HL-60 (cell line): ENCODE measurements at regions not wholly inside any gene's neighbourhood (a gene's known extent, or its start where the extent isn't known, plus 50 kb on each side); places are given as distances from the start of the nearest gene placed in this dataset.

Experiments used
- DNase-seq, 2 experiments: peaks; one replicate each; pipeline ENCODE4 v3.0.0-alpha.2; 2010 to 2020; ENCODE audit warnings: low read depth in 1 of 2, low spot score in 1 of 2
- H3K27ac ChIP-seq: fragments of 250-450 bp; sonication (Bioruptor Pico); replicated peaks from 2 replicates; pipeline ENCODE4 v1.5.1; 2020; ENCODE audit warnings: mild to moderate bottlenecking, moderate library complexity
- H3K27me3 ChIP-seq: fragments of 250-450 bp; sonication (Bioruptor Pico); 2 replicates; pipeline ENCODE4 v1.5.1; 2021; ENCODE audit warnings: mild to moderate bottlenecking, moderate library complexity; ENCODE audit not compliant: insufficient read depth, poor library complexity, severe bottlenecking
- H3K4me3 ChIP-seq: replicated peaks from 2 replicates; pipeline ENCODE4 v1.5.1; 2011; ENCODE audit warnings: mild to moderate bottlenecking, control low read depth, low read length; ENCODE audit not compliant: insufficient read depth
- CTCF ChIP-seq: IDR thresholded peaks from one replicate; pipeline ENCODE4 v1.5.1; 2011; ENCODE audit warnings: low read length, control low read depth, inconsistent platforms; ENCODE audit not compliant: insufficient read depth
- GABPA ChIP-seq: IDR thresholded peaks from 2 replicates; pipeline ENCODE4 v1.6.1; 2012; ENCODE audit warnings: low read depth
- POLR2AphosphoS5 ChIP-seq: IDR thresholded peaks from 2 replicates; pipeline ENCODE4 v1.6.1; 2012; ENCODE audit warnings: low read depth
- REST ChIP-seq: IDR thresholded peaks from 2 replicates; pipeline ENCODE4 v1.6.1; 2012; ENCODE audit warnings: low read depth; ENCODE audit not compliant: insufficient replicate concordance
- SPI1 ChIP-seq: IDR thresholded peaks from 2 replicates; pipeline ENCODE4 v1.6.1; 2012; ENCODE audit warnings: low read depth, mild to moderate bottlenecking, borderline replicate concordance

GRCh38 chr1:5690898-5691297 is 301.3 kb downstream of the NPHP4 start:
- no peak overlapping the region for H3K4me3 ChIP-seq
- no peak for TF ChIP-seq REST
- no peak for TF ChIP-seq GABPA
- no peak for TF ChIP-seq CTCF
- no peak for TF ChIP-seq SPI1
- TF ChIP-seq POLR2AphosphoS5: no peak
- H3K27ac ChIP-seq: no peak overlapping the region
- DNase-seq: no peak
- H3K27me3 ChIP-seq: no peaks in the 10 kb centered on the region

- TF ChIP-seq REST (no peak), CTCF (no peak), SPI1 (no peak)
- no peak overlapping the region for H3K27ac ChIP-seq
- no peaks in the 10 kb centered on the region for H3K27me3 ChIP-seq
- no peak for DNase-seq
- no peak overlapping the region for H3K4me3 ChIP-seq
Observed at GRCh38 chr1:5690291-5690690, 301.9 kb downstream of the NPHP4 start.

- H3K4me3 ChIP-seq: no peak overlapping the region
- no peak for TF ChIP-seq SPI1
- no peak for TF ChIP-seq POLR2AphosphoS5
- TF ChIP-seq REST: no peak
- TF ChIP-seq GABPA: no peak
- no peak overlapping the region for H3K27ac ChIP-seq
- H3K27me3 ChIP-seq: no peaks in the 10 kb centered on the region
- no peak for DNase-seq
Observed at GRCh38 chr1:5688081-5689077, 303.8 kb downstream of the NPHP4 start.
